IPS-18a (cell line): ENCODE measurements at regions not wholly inside any gene's neighbourhood (a gene's known extent, or its start where the extent isn't known, plus 50 kb on each side); places are given as distances from the start of the nearest gene placed in this dataset.

Experiments
- H3K27ac ChIP-seq: one replicate; pipeline ENCODE4 v1.5.1; 2013; ENCODE audit warnings: low read length
- H3K27me3 ChIP-seq: one replicate; pipeline ENCODE4 v1.6.1; 2013; ENCODE audit warnings: mild to moderate bottlenecking, low read length; ENCODE audit not compliant: control insufficient read depth, insufficient read depth
- H3K36me3 ChIP-seq: one replicate; pipeline ENCODE4 v1.6.1; 2013; ENCODE audit warnings: low read depth, low read length; ENCODE audit not compliant: control insufficient read depth
- H3K4me1 ChIP-seq: one replicate; pipeline ENCODE4 v1.6.1; 2013; ENCODE audit warnings: low read depth, low read length; ENCODE audit not compliant: control insufficient read depth
- H3K4me3 ChIP-seq: one replicate; pipeline ENCODE4 v1.5.1; 2013; ENCODE audit warnings: low read length
- H3K9ac ChIP-seq: one replicate; pipeline ENCODE4 v1.6.1; 2013; ENCODE audit warnings: mild to moderate bottlenecking, low read length, moderate library complexity
- H3K9me3 ChIP-seq: one replicate; pipeline ENCODE4 v1.6.1; 2013; ENCODE audit warnings: low read depth, low read length; ENCODE audit not compliant: control insufficient read depth

- Histone ChIP-seq H3K4me3 (no peak overlapping the region), H3K9ac (no peak overlapping the region), H3K4me1 (no peaks in the 10 kb centered on the region), H3K36me3 (peaks cover 16% of the 10 kb centered on the region), H3K27me3 (no peaks in the 10 kb centered on the region), H3K9me3 (no peaks in the 10 kb centered on the region), H3K27ac (no peak overlapping the region)
Measured at GRCh38 chr14:71705460-71705859, 226.8 kb upstream of the RGS6 start.

- Histone ChIP-seq H3K27me3 (no peaks in the 10 kb centered on the region), H3K9me3 (no peaks in the 10 kb centered on the region), H3K27ac (no peak overlapping the region), H3K9ac (no peak overlapping the region), H3K36me3 (peaks cover 20% of the 10 kb centered on the region), H3K4me1 (peaks cover 7% of the 10 kb centered on the region), H3K4me3 (no peak overlapping the region)
Measured at GRCh38 chr14:71709076-71709475, 223.2 kb upstream of the RGS6 start.

- no peak overlapping the region for H3K4me3 ChIP-seq
- H3K27me3 ChIP-seq, result no peaks in the 10 kb centered on the region
- peaks cover 7% of the 10 kb centered on the region for H3K4me1 ChIP-seq
- no peaks in the 10 kb centered on the region for H3K9me3 ChIP-seq
- no peak overlapping the region for H3K9ac ChIP-seq
- H3K36me3 ChIP-seq, result peaks cover 18% of the 10 kb centered on the region
- H3K27ac ChIP-seq, result no peak overlapping the region
Measured at GRCh38 chr14:71709987-71710386, 222.2 kb upstream of the RGS6 start.

- Histone ChIP-seq H3K36me3 (peaks cover 15% of the 10 kb centered on the region), H3K27me3 (no peaks in the 10 kb centered on the region), H3K4me1 (peaks cover 7% of the 10 kb centered on the region), H3K9me3 (no peaks in the 10 kb centered on the region), H3K9ac (no peak overlapping the region), H3K27ac (no peak overlapping the region), H3K4me3 (no peak overlapping the region)
Measured at GRCh38 chr14:71711125-71711524, 221.1 kb upstream of the RGS6 start.

GRCh38 chr14:71711619-71712018 lies 220.6 kb upstream of the RGS6 start:
- peaks cover 7% of the 10 kb centered on the region for H3K4me1 ChIP-seq
- H3K36me3 ChIP-seq, result peaks cover 18% of the 10 kb centered on the region
- H3K9me3 ChIP-seq, result no peaks in the 10 kb centered on the region
- no peak overlapping the region for H3K27ac ChIP-seq
- H3K4me3 ChIP-seq, result no peak overlapping the region
- no peaks in the 10 kb centered on the region for H3K27me3 ChIP-seq
- H3K9ac ChIP-seq, result no peak overlapping the region

- H3K9ac ChIP-seq, result no peak overlapping the region
- no peak overlapping the region for H3K4me3 ChIP-seq
- H3K9me3 ChIP-seq, result no peaks in the 10 kb centered on the region
- peaks cover 7% of the 10 kb centered on the region for H3K4me1 ChIP-seq
- H3K27me3 ChIP-seq, result no peaks in the 10 kb centered on the region
- H3K27ac ChIP-seq, result no peak overlapping the region
- peaks cover 18% of the 10 kb centered on the region for H3K36me3 ChIP-seq
Measured at GRCh38 chr14:71712478-71712877, 219.8 kb upstream of the RGS6 start.

- peaks cover 7% of the 10 kb centered on the region for H3K4me1 ChIP-seq
- H3K27me3 ChIP-seq, result no peaks in the 10 kb centered on the region
- no peak overlapping the region for H3K4me3 ChIP-seq
- no peak overlapping the region for H3K27ac ChIP-seq
- H3K36me3 ChIP-seq, result peaks cover 18% of the 10 kb centered on the region
- no peak overlapping the region for H3K9ac ChIP-seq
- no peaks in the 10 kb centered on the region for H3K9me3 ChIP-seq
Measured at GRCh38 chr14:71713016-71713415, 219.2 kb upstream of the RGS6 start.

GRCh38 chr14:71713451-71713850 lies 218.8 kb upstream of the RGS6 start:
- no peaks in the 10 kb centered on the region for H3K9me3 ChIP-seq
- no peak overlapping the region for H3K27ac ChIP-seq
- no peak overlapping the region for H3K4me3 ChIP-seq
- H3K36me3 ChIP-seq, result peaks cover 18% of the 10 kb centered on the region
- no peaks in the 10 kb centered on the region for H3K27me3 ChIP-seq
- H3K4me1 ChIP-seq, result peaks cover 7% of the 10 kb centered on the region
- no peak overlapping the region for H3K9ac ChIP-seq

GRCh38 chr14:71714225-71714624 lies 218.0 kb upstream of the RGS6 start:
- peaks cover 16% of the 10 kb centered on the region for H3K36me3 ChIP-seq
- no peak overlapping the region for H3K4me3 ChIP-seq
- no peak overlapping the region for H3K9ac ChIP-seq
- no peaks in the 10 kb centered on the region for H3K9me3 ChIP-seq
- H3K4me1 ChIP-seq, result peaks cover 7% of the 10 kb centered on the region
- no peak overlapping the region for H3K27ac ChIP-seq
- H3K27me3 ChIP-seq, result no peaks in the 10 kb centered on the region

GRCh38 chr14:71716041-71716772 lies 216.0 kb upstream of the RGS6 start:
- Histone ChIP-seq H3K9me3 (no peaks in the 10 kb centered on the region), H3K36me3 (peaks cover 8% of the 10 kb centered on the region), H3K27me3 (no peaks in the 10 kb centered on the region), H3K9ac (no peak overlapping the region), H3K27ac (no peak overlapping the region), H3K4me3 (no peak overlapping the region), H3K4me1 (peaks cover 6% of the 10 kb centered on the region)

- Histone ChIP-seq H3K27ac (no peak overlapping the region), H3K9ac (no peak overlapping the region), H3K36me3 (peaks cover 20% of the 10 kb centered on the region), H3K27me3 (no peaks in the 10 kb centered on the region), H3K4me1 (no peaks in the 10 kb centered on the region), H3K4me3 (no peak overlapping the region), H3K9me3 (no peaks in the 10 kb centered on the region)
Measured at GRCh38 chr14:71720978-71721624, 211.1 kb upstream of the RGS6 start.

GRCh38 chr14:71721791-71722190 lies 210.4 kb upstream of the RGS6 start:
- Histone ChIP-seq H3K36me3 (peaks cover 21% of the 10 kb centered on the region), H3K4me3 (no peak overlapping the region), H3K4me1 (no peaks in the 10 kb centered on the region), H3K9me3 (no peaks in the 10 kb centered on the region), H3K9ac (no peak overlapping the region), H3K27ac (no peak overlapping the region), H3K27me3 (no peaks in the 10 kb centered on the region)
